H1 (cell line): ENCODE measurements at regions not wholly inside any gene's neighbourhood (a gene's known extent, or its start where the extent isn't known, plus 50 kb on each side); places are given as distances from the start of the nearest gene placed in this dataset.

Source experiments
- ATF3 ChIP-seq: IDR thresholded peaks from 2 replicates; pipeline ENCODE4 v1.6.1; 2011; ENCODE audit warnings: low read depth, mild to moderate bottlenecking, low read length; ENCODE audit not compliant: insufficient read depth
- CHD2 ChIP-seq: IDR thresholded peaks from 2 replicates; pipeline ENCODE4 v1.6.1; 2012; ENCODE audit warnings: low read length, improper control_type of control experiment
- CREB1 ChIP-seq: IDR thresholded peaks from 2 replicates; pipeline ENCODE4 v1.6.1; 2012; ENCODE audit warnings: inconsistent platforms
- CTCF ChIP-seq, 3 experiments: IDR thresholded peaks; 1 replicate in 2 of 3; 2 replicates in 1 of 3; pipeline versions ENCODE4 v1.5.1 to v1.6.1; 2011; ENCODE audit warnings: low read length in 3 of 3, mild to moderate bottlenecking in 3 of 3, inconsistent platforms in 2 of 3, low read depth in 1 of 3, moderate library complexity in 1 of 3; ENCODE audit not compliant: insufficient read depth in 1 of 3; ENCODE audit errors: control extremely low read depth in 1 of 3
- EP300 ChIP-seq, 2 experiments: IDR thresholded peaks; 1 replicate in 1 of 2; 2 replicates in 1 of 2; pipeline ENCODE4 v1.6.1; 2011 to 2012; ENCODE audit warnings: low read depth in 2 of 2, low read length in 2 of 2, mild to moderate bottlenecking in 2 of 2, borderline replicate concordance in 1 of 2, inconsistent platforms in 1 of 2, moderate library complexity in 1 of 2
- EZH2 ChIP-seq: fragments of 200-600 bp; sonication (generic); IDR thresholded peaks from 2 replicates; pipeline ENCODE4 v1.7.1; 2012; ENCODE audit warnings: low read depth, mild to moderate bottlenecking, moderate library complexity, low read length, inconsistent platforms; ENCODE audit not compliant: severe bottlenecking
- KDM5A ChIP-seq: fragments of 200-600 bp; IDR thresholded peaks from 2 replicates; pipeline ENCODE4 v1.7.1; 2012; ENCODE audit warnings: mild to moderate bottlenecking, low read length, inconsistent platforms, mixed read lengths
- MAFK ChIP-seq: IDR thresholded peaks from 2 replicates; pipeline ENCODE4 v1.6.1; 2012; ENCODE audit warnings: low read depth, mild to moderate bottlenecking, improper control_type of control experiment, low read length
- POLR2A ChIP-seq, 2 experiments: IDR thresholded peaks; 1 replicate in 1 of 2; 2 replicates in 1 of 2; pipeline ENCODE4 v1.6.1; 2011; ENCODE audit warnings: low read depth in 2 of 2, low read length in 2 of 2, mild to moderate bottlenecking in 2 of 2; ENCODE audit errors: control extremely low read depth in 1 of 2
- POLR2AphosphoS5 ChIP-seq: IDR thresholded peaks from 2 replicates; pipeline ENCODE4 v1.6.1; 2011; ENCODE audit warnings: low read depth, low read length
- RNF2 ChIP-seq: fragments of 200-900, 300-1000 bp; sonication (generic); IDR thresholded peaks from 2 replicates; pipeline ENCODE4 v1.7.1; 2016; ENCODE audit warnings: borderline replicate concordance, low read depth, mild to moderate bottlenecking, antibody characterized with exemption, low read length; ENCODE audit not compliant: poor library complexity, severe bottlenecking; ENCODE audit errors: missing control alignments
- USF2 ChIP-seq: IDR thresholded peaks from 2 replicates; pipeline ENCODE4 v1.6.1; 2011; ENCODE audit warnings: low read length, improper control_type of control experiment
- ZNF274 ChIP-seq: IDR thresholded peaks from 2 replicates; pipeline ENCODE4 v1.7.0; 2012; ENCODE audit warnings: low read length, borderline replicate concordance; ENCODE audit errors: extremely low read depth

GRCh38 chr3:65019443-65020055, 331.7 kb upstream of the ADAMTS9 start:
- no peak for TF ChIP-seq MAFK
- TF ChIP-seq CTCF (IDR thresholded peaks at IDR 0.05; ENCODE audit: control extremely low read depth in 1 of 3, insufficient read depth in 1 of 3, low read depth in 1 of 3, low read length in 3 of 3): no peak
- TF ChIP-seq ZNF274: no peak
- no peak for TF ChIP-seq POLR2A (IDR thresholded peaks at IDR 0.05; ENCODE audit: control extremely low read depth in 1 of 2, low read depth in 2 of 2, low read length in 2 of 2)
- no peak for TF ChIP-seq KDM5A
- TF ChIP-seq USF2: no peak
- no peak for TF ChIP-seq RNF2
- TF ChIP-seq ATF3: no peak
- no peak for TF ChIP-seq EP300 (IDR thresholded peaks at IDR 0.05; ENCODE audit: borderline replicate concordance in 1 of 2, low read depth in 2 of 2, low read length in 2 of 2)
- no peak for TF ChIP-seq EZH2
- TF ChIP-seq CREB1: no peak
- TF ChIP-seq CHD2: no peak
- TF ChIP-seq POLR2AphosphoS5: no peak
